ENCODE measurements at regions not wholly inside any gene's neighbourhood (a gene's known extent, or its start where the extent isn't known, plus 50 kb on each side); places are given as distances from the start of the nearest gene placed in this dataset.

DNA sequence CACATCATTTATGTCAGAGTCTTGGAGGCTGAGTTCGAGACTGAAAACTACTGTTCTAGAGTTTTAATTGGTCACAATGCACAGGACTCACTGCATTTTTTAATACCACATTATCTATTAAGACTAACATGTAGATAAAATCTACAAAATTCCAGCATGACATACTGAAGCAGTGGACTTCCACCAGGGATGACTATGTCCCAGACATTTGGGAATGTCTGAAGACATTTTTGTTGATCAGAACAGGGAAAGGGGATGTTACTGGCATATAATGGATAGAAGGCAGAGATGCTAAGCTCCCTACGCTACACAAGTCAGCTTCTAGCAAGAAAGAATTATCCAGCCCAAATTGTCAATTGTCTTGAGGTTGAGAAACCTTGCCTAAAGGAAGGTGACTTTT lies 419.0 kb upstream of the TGFBR2 start:
- TF ChIP-seq POLR2A (IDR thresholded peaks at IDR 0.05; ENCODE audit: low read length) (no peak), GATA1 (IDR thresholded peaks at IDR 0.05; ENCODE audit: low read depth, low read length) (no peak)
